ENCODE measurements at regions not wholly inside any gene's neighbourhood (a gene's known extent, or its start where the extent isn't known, plus 50 kb on each side); places are given as distances from the start of the nearest gene placed in this dataset.

- Mint-ChIP-seq H3K36me3 (ENCODE audit: low read depth, unreplicated experiment) (no peaks in the 10 kb centered on the region), H3K27ac (ENCODE audit: unreplicated experiment) (no peak overlapping the region), H3K4me1 (ENCODE audit: low read depth, unreplicated experiment) (peaks cover 5% of the 10 kb centered on the region), H3K4me3 (ENCODE audit: unreplicated experiment) (no peak overlapping the region), H3K27me3 (ENCODE audit: low read depth, unreplicated experiment) (peaks cover 10% of the 10 kb centered on the region), H3K9me3 (ENCODE audit: unreplicated experiment) (no peaks in the 10 kb centered on the region)
- H2AFZ ChIP-seq (ENCODE audit: low read depth, low read length), result no peak overlapping the region
- no peak overlapping the region for H3K4me3 ChIP-seq (ENCODE audit: insufficient read depth, low read depth, low read length)
- no peak for FAIRE-seq
- H3K27ac ChIP-seq (ENCODE audit: low read depth, low read length), result no peak overlapping the region
- no peaks in the 10 kb centered on the region for H4K20me1 ChIP-seq (ENCODE audit: insufficient read depth, low read length)
- no peaks in the 10 kb centered on the region for H3K9me3 ChIP-seq (ENCODE audit: insufficient read depth, low read depth, low read length)
- H3K27me3 ChIP-seq (ENCODE audit: insufficient read depth, low read length), result no peaks in the 10 kb centered on the region
- TF ChIP-seq CTCF (IDR thresholded peaks at IDR 0.05; ENCODE audit: insufficient read depth, low read depth, low read length), result no peak
- TF ChIP-seq EZH2 (IDR thresholded peaks at IDR 0.05; ENCODE audit: insufficient read depth, low read length), result no peak
- H3K79me2 ChIP-seq (ENCODE audit: insufficient read depth, low read length), result no peaks in the 10 kb centered on the region
- H3K4me1 ChIP-seq (ENCODE audit: insufficient read depth, low read length), result peaks cover 9% of the 10 kb centered on the region
- H3K4me2 ChIP-seq (ENCODE audit: low read length), result no peak overlapping the region
- no peak for DNase-seq (ENCODE audit: low read depth)
- H3K36me3 ChIP-seq (ENCODE audit: insufficient read depth, low read length), result no peaks in the 10 kb centered on the region
- no peak overlapping the region for H3K9ac ChIP-seq (ENCODE audit: low read length)
Observed at GRCh38 chr3:118001380-118001779, 1033.3 kb downstream of the IGSF11 start.

GRCh38 chr3:118011910-118012309 is 1022.7 kb downstream of the IGSF11 start:
- Mint-ChIP-seq H3K4me1 (ENCODE audit: low read depth, unreplicated experiment) (no peaks in the 10 kb centered on the region), H3K36me3 (ENCODE audit: low read depth, unreplicated experiment) (no peaks in the 10 kb centered on the region), H3K27ac (ENCODE audit: unreplicated experiment) (no peak overlapping the region), H3K4me3 (ENCODE audit: unreplicated experiment) (no peak overlapping the region), H3K9me3 (ENCODE audit: unreplicated experiment) (peaks cover 3% of the 10 kb centered on the region), H3K27me3 (ENCODE audit: low read depth, unreplicated experiment) (no peaks in the 10 kb centered on the region)
- Histone ChIP-seq H3K9ac (ENCODE audit: low read length) (no peak overlapping the region), H3K27me3 (ENCODE audit: insufficient read depth, low read length) (no peaks in the 10 kb centered on the region), H3K27ac (ENCODE audit: low read depth, low read length) (no peak overlapping the region), H3K36me3 (ENCODE audit: insufficient read depth, low read length) (no peaks in the 10 kb centered on the region), H2AFZ (ENCODE audit: low read depth, low read length) (no peak overlapping the region), H3K9me3 (ENCODE audit: insufficient read depth, low read depth, low read length) (no peaks in the 10 kb centered on the region), H3K4me1 (ENCODE audit: insufficient read depth, low read length) (no peaks in the 10 kb centered on the region), H3K4me2 (ENCODE audit: low read length) (no peak overlapping the region), H4K20me1 (ENCODE audit: insufficient read depth, low read length) (no peaks in the 10 kb centered on the region), H3K4me3 (ENCODE audit: insufficient read depth, low read depth, low read length) (no peak overlapping the region), H3K79me2 (ENCODE audit: insufficient read depth, low read length) (no peaks in the 10 kb centered on the region)
- DNase-seq (ENCODE audit: low read depth) (no peak), FAIRE-seq (no peak)
- no peak for TF ChIP-seq CTCF (IDR thresholded peaks at IDR 0.05; ENCODE audit: insufficient read depth, low read depth, low read length)
- no peak for TF ChIP-seq EZH2 (IDR thresholded peaks at IDR 0.05; ENCODE audit: insufficient read depth, low read length)

- no peaks in the 10 kb centered on the region for H3K4me1 Mint-ChIP-seq (ENCODE audit: low read depth, unreplicated experiment)
- Histone ChIP-seq H3K9me3 (ENCODE audit: insufficient read depth, low read depth, low read length) (no peaks in the 10 kb centered on the region), H3K27ac (ENCODE audit: low read depth, low read length) (no peak overlapping the region), H3K27me3 (ENCODE audit: insufficient read depth, low read length) (no peaks in the 10 kb centered on the region), H3K79me2 (ENCODE audit: insufficient read depth, low read length) (no peaks in the 10 kb centered on the region), H3K4me3 (ENCODE audit: insufficient read depth, low read depth, low read length) (no peak overlapping the region), H3K4me2 (ENCODE audit: low read length) (no peak overlapping the region), H3K36me3 (ENCODE audit: insufficient read depth, low read length) (no peaks in the 10 kb centered on the region), H3K9ac (ENCODE audit: low read length) (no peak overlapping the region), H3K4me1 (ENCODE audit: insufficient read depth, low read length) (no peaks in the 10 kb centered on the region), H2AFZ (ENCODE audit: low read depth, low read length) (no peak overlapping the region), H4K20me1 (ENCODE audit: insufficient read depth, low read length) (no peaks in the 10 kb centered on the region)
- no peaks in the 10 kb centered on the region for H3K36me3 Mint-ChIP-seq (ENCODE audit: low read depth, unreplicated experiment)
- H3K27me3 Mint-ChIP-seq (ENCODE audit: low read depth, unreplicated experiment), result no peaks in the 10 kb centered on the region
- FAIRE-seq (no peak), DNase-seq (ENCODE audit: low read depth) (no peak)
- TF ChIP-seq CTCF (IDR thresholded peaks at IDR 0.05; ENCODE audit: insufficient read depth, low read depth, low read length) (no peak), EZH2 (IDR thresholded peaks at IDR 0.05; ENCODE audit: insufficient read depth, low read length) (no peak)
- peaks cover 10% of the 10 kb centered on the region for H3K9me3 Mint-ChIP-seq (ENCODE audit: unreplicated experiment)
- no peak overlapping the region for H3K4me3 Mint-ChIP-seq (ENCODE audit: unreplicated experiment)
- no peak overlapping the region for H3K27ac Mint-ChIP-seq (ENCODE audit: unreplicated experiment)
Observed at GRCh38 chr3:118029049-118029448, 1005.6 kb downstream of the IGSF11 start.

Data from astrocyte (in vitro differentiated cells and primary cell).